Activated T-cell treated with anti-CD3 and anti-CD28 coated beads, Interleukin-2, amount 50 U/mL, for 72 hours (primary cell): ENCODE measurements at regions not wholly inside any gene's neighbourhood (a gene's known extent, or its start where the extent isn't known, plus 50 kb on each side); places are given as distances from the start of the nearest gene placed in this dataset.

Source experiments
- ATAC-seq, 2 donors: fragments of 150-1000 bp; cut with Tn5 transposase; replicated peaks in 1 of 2; 2 replicates each; pipeline ENCODE4 v1.10.0; 2021; ENCODE audit warnings: moderate library complexity in 2 of 2, mild to moderate bottlenecking in 1 of 2
- DNase-seq, 2 donors: peaks; one replicate each; pipeline ENCODE4 v3.0.0; 2021 to 2022; ENCODE audit warnings: mixed read lengths in 1 of 2
- H3K27ac Mint-ChIP-seq: one replicate; pipeline ENCODE4 v1.8.0; 2022; ENCODE audit warnings: mild to moderate bottlenecking, moderate library complexity, mixed read lengths
- H3K27me3 Mint-ChIP-seq: one replicate; pipeline ENCODE4 v1.8.0; 2022; ENCODE audit warnings: low read depth, mixed read lengths
- H3K36me3 Mint-ChIP-seq, 2 donors: one replicate each; pipeline ENCODE4 v1.8.0; 2022; ENCODE audit warnings: mixed read lengths in 2 of 2, mild to moderate bottlenecking in 1 of 2; ENCODE audit not compliant: insufficient read depth in 2 of 2
- H3K4me1 Mint-ChIP-seq: one replicate; pipeline ENCODE4 v1.8.0; 2022; ENCODE audit warnings: low read depth, mixed read lengths
- H3K4me3 Mint-ChIP-seq, 2 donors: one replicate each; pipeline ENCODE4 v1.8.0; 2022; ENCODE audit warnings: mild to moderate bottlenecking in 2 of 2, mixed read lengths in 2 of 2, moderate library complexity in 2 of 2
- H3K9me3 Mint-ChIP-seq, 2 donors: one replicate each; pipeline ENCODE4 v1.8.0; 2022; ENCODE audit warnings: mixed read lengths in 2 of 2

- no peak overlapping the region for H3K27ac Mint-ChIP-seq
- peaks cover 11% of the 10 kb centered on the region for H3K4me1 Mint-ChIP-seq
- ATAC-seq (no peak), DNase-seq (no peak)
- no peaks in the 10 kb centered on the region for H3K36me3 Mint-ChIP-seq
- H3K9me3 Mint-ChIP-seq = no peaks in the 10 kb centered on the region
- no peak overlapping the region for H3K4me3 Mint-ChIP-seq
- H3K27me3 Mint-ChIP-seq = no peaks in the 10 kb centered on the region
Observed at GRCh38 chr7:340979-341694, 51.2 kb downstream of the FOXL3 start.

- H3K4me1 Mint-ChIP-seq = peaks cover 11% of the 10 kb centered on the region
Observed at GRCh38 chr7:341841-342638, 52.1 kb downstream of the FOXL3 start.

GRCh38 chr7:342681-343216 is 52.8 kb downstream of the FOXL3 start:
- DNase-seq = no peak
- ATAC-seq = no peak
- H3K27me3 Mint-ChIP-seq = no peaks in the 10 kb centered on the region
- no peaks in the 10 kb centered on the region for H3K9me3 Mint-ChIP-seq
- H3K36me3 Mint-ChIP-seq = no peaks in the 10 kb centered on the region
- H3K4me3 Mint-ChIP-seq = no peak overlapping the region
- peaks cover 6% of the 10 kb centered on the region for H3K4me1 Mint-ChIP-seq
- no peak overlapping the region for H3K27ac Mint-ChIP-seq

More at GRCh38 chr7:341841-342638, 52.1 kb downstream of the FOXL3 start:
- DNase-seq = no peak
- no peaks in the 10 kb centered on the region for H3K36me3 Mint-ChIP-seq
- ATAC-seq = no peak
- H3K4me3 Mint-ChIP-seq = no peak overlapping the region
- H3K27ac Mint-ChIP-seq = no peak overlapping the region
- no peaks in the 10 kb centered on the region for H3K27me3 Mint-ChIP-seq
- H3K9me3 Mint-ChIP-seq = no peaks in the 10 kb centered on the region

GRCh38 chr7:343227-343822 is 53.4 kb downstream of the FOXL3 start:
- ATAC-seq (no peak), DNase-seq (no peak)
- H3K27ac Mint-ChIP-seq = no peak overlapping the region
- H3K27me3 Mint-ChIP-seq = no peaks in the 10 kb centered on the region
- no peaks in the 10 kb centered on the region for H3K9me3 Mint-ChIP-seq
- no peak overlapping the region for H3K4me3 Mint-ChIP-seq
- peaks cover 6% of the 10 kb centered on the region for H3K4me1 Mint-ChIP-seq
- no peaks in the 10 kb centered on the region for H3K36me3 Mint-ChIP-seq

GRCh38 chr7:343864-344607 is 54.1 kb downstream of the FOXL3 start:
- Mint-ChIP-seq H3K36me3 (no peaks in the 10 kb centered on the region), H3K4me3 (no peak overlapping the region)

GRCh38 chr7:344608-344994 is 54.6 kb downstream of the FOXL3 start:
- no peak overlapping the region for H3K4me3 Mint-ChIP-seq
- DNase-seq (no peak), ATAC-seq (no peak)
- no peaks in the 10 kb centered on the region for H3K27me3 Mint-ChIP-seq
- no peak overlapping the region for H3K27ac Mint-ChIP-seq
- H3K36me3 Mint-ChIP-seq = no peaks in the 10 kb centered on the region
- peaks cover 6% of the 10 kb centered on the region for H3K4me1 Mint-ChIP-seq
- no peaks in the 10 kb centered on the region for H3K9me3 Mint-ChIP-seq

More at GRCh38 chr7:343864-344607, 54.1 kb downstream of the FOXL3 start:
- no peaks in the 10 kb centered on the region for H3K27me3 Mint-ChIP-seq
- no peak overlapping the region for H3K27ac Mint-ChIP-seq
- ATAC-seq = no peak
- peaks cover 6% of the 10 kb centered on the region for H3K4me1 Mint-ChIP-seq
- DNase-seq = no peak
- H3K9me3 Mint-ChIP-seq = no peaks in the 10 kb centered on the region

- no peaks in the 10 kb centered on the region for H3K9me3 Mint-ChIP-seq
- ATAC-seq (no peak), DNase-seq (no peak)
- no peaks in the 10 kb centered on the region for H3K36me3 Mint-ChIP-seq
- H3K27ac Mint-ChIP-seq = no peak overlapping the region
- no peaks in the 10 kb centered on the region for H3K27me3 Mint-ChIP-seq
- peaks cover 6% of the 10 kb centered on the region for H3K4me1 Mint-ChIP-seq
- no peak overlapping the region for H3K4me3 Mint-ChIP-seq
Observed at GRCh38 chr7:346116-346898, 56.3 kb downstream of the FOXL3 start.

- Mint-ChIP-seq H3K36me3 (no peaks in the 10 kb centered on the region), H3K27me3 (no peaks in the 10 kb centered on the region), H3K27ac (no peak overlapping the region), H3K9me3 (no peaks in the 10 kb centered on the region), H3K4me1 (peaks cover 11% of the 10 kb centered on the region), H3K4me3 (no peak overlapping the region)
- no peak for ATAC-seq
- DNase-seq = no peak
Observed at GRCh38 chr7:347001-347590, 57.1 kb downstream of the FOXL3 start.

- ATAC-seq (no peak), DNase-seq (no peak)
- no peaks in the 10 kb centered on the region for H3K9me3 Mint-ChIP-seq
- H3K36me3 Mint-ChIP-seq = no peaks in the 10 kb centered on the region
- H3K27me3 Mint-ChIP-seq = no peaks in the 10 kb centered on the region
- peaks cover 12% of the 10 kb centered on the region for H3K4me1 Mint-ChIP-seq
- no peak overlapping the region for H3K27ac Mint-ChIP-seq
- no peak overlapping the region for H3K4me3 Mint-ChIP-seq
Observed at GRCh38 chr7:347644-348479, 57.9 kb downstream of the FOXL3 start.

- Mint-ChIP-seq H3K27me3 (no peaks in the 10 kb centered on the region), H3K4me1 (peaks cover 12% of the 10 kb centered on the region), H3K4me3 (no peak overlapping the region), H3K27ac (no peak overlapping the region), H3K36me3 (no peaks in the 10 kb centered on the region), H3K9me3 (no peaks in the 10 kb centered on the region)
- DNase-seq = no peak
- ATAC-seq = no peak
Observed at GRCh38 chr7:348480-348844, 58.5 kb downstream of the FOXL3 start.

GRCh38 chr7:348962-349743 is 59.2 kb downstream of the FOXL3 start:
- Mint-ChIP-seq H3K4me1 (peaks cover 12% of the 10 kb centered on the region), H3K9me3 (no peaks in the 10 kb centered on the region), H3K36me3 (no peaks in the 10 kb centered on the region), H3K27ac (no peak overlapping the region), H3K4me3 (no peak overlapping the region), H3K27me3 (no peaks in the 10 kb centered on the region)
- DNase-seq (no peak), ATAC-seq (no peak)
